ENCODE measurements at regions not wholly inside any gene's neighbourhood (a gene's known extent, or its start where the extent isn't known, plus 50 kb on each side); places are given as distances from the start of the nearest gene placed in this dataset.

- TF ChIP-seq CTCF (IDR thresholded peaks at IDR 0.05), result no peak
- no peak for TF ChIP-seq POLR2A (IDR thresholded peaks at IDR 0.05)
These were observed 1046.2 kb downstream of the BRINP3 start for GRCh38 chr1:189431447-189431846.

Data from body of pancreas (tissue), 4 donors.